Colonic mucosa (tissue), 4 donors: ENCODE measurements at regions not wholly inside any gene's neighbourhood (a gene's known extent, or its start where the extent isn't known, plus 50 kb on each side); places are given as distances from the start of the nearest gene placed in this dataset.
A peak's percentile ranks its signal among the peaks of the same experiment; 100 is the strongest.
"Not testable (repeated sequence)": the region's sequence is repeated elsewhere in the genome, so short reads cannot be mapped to it uniquely, and the experiment has no call there.

Experiments
- DNase-seq: peaks from one replicate; pipeline ENCODE4 v3.0.0-alpha.2; 2020
- H3K27ac ChIP-seq: fragments of 200-600 bp; one replicate; pipeline ENCODE4 v1.8.0; 2021
- H3K27me3 ChIP-seq: fragments of 200-600 bp; one replicate; pipeline ENCODE4 v1.8.0; 2021
- H3K36me3 ChIP-seq: fragments of 200-600 bp; one replicate; pipeline ENCODE4 v1.8.0; 2021
- H3K4me1 ChIP-seq: fragments of 200-600 bp; one replicate; pipeline ENCODE4 v1.8.0; 2021; ENCODE audit warnings: mild to moderate bottlenecking
- H3K4me3 ChIP-seq: fragments of 200-600 bp; one replicate; pipeline ENCODE4 v1.8.0; 2021
- H3K9ac ChIP-seq, 2 donors: one replicate each; pipeline ENCODE4 v1.7.0; 2013; ENCODE audit warnings: control low read depth in 2 of 2, low read depth in 2 of 2, low read length in 2 of 2
- H3K9me3 ChIP-seq: fragments of 200-600 bp; one replicate; pipeline ENCODE4 v1.8.0; 2021
- intact Hi-C: fragments of 100-400 bp; cut with DNase I; formaldehyde crosslinking; loops from one replicate; pipeline ENCODE4 v1.14.1; 2022
- TF ChIP-seq, protein P1 (sequence below): fragments of 200-600 bp; IDR thresholded peaks from one replicate; pipeline ENCODE4 v1.8.0; 2022; ENCODE audit warnings: antibody characterized with exemption, mild to moderate bottlenecking
- donor health status: healthy.
- donor health status: DM: no; HTN: no; CAD: no.
- donor health status: DM: no; HTN: no; CAD: no.

DNA sequence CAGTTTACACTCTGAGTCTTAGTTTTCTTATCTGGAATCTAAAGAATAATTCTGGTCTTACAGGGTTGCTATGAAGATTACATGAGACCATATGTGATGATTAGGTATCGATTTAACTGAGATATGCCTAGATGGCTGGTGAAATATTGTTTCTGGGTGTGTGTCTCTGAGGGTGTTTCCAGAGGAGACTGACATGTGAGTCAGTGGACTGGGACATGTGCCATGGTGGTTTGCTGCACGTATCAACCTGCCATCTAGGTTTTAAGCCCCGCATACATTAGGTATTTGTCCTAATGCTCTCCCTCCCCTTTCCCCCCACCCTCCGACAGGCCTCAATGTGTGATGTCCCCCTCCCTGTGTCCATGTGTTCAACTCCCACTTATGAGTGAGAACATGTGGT, 186.0 kb upstream of the CXorf66 start:
- no peak overlapping the region for H3K27ac ChIP-seq
- no peak for DNase-seq
- no peaks in the 10 kb centered on the region for H3K36me3 ChIP-seq
- TF ChIP-seq, protein P1, sequence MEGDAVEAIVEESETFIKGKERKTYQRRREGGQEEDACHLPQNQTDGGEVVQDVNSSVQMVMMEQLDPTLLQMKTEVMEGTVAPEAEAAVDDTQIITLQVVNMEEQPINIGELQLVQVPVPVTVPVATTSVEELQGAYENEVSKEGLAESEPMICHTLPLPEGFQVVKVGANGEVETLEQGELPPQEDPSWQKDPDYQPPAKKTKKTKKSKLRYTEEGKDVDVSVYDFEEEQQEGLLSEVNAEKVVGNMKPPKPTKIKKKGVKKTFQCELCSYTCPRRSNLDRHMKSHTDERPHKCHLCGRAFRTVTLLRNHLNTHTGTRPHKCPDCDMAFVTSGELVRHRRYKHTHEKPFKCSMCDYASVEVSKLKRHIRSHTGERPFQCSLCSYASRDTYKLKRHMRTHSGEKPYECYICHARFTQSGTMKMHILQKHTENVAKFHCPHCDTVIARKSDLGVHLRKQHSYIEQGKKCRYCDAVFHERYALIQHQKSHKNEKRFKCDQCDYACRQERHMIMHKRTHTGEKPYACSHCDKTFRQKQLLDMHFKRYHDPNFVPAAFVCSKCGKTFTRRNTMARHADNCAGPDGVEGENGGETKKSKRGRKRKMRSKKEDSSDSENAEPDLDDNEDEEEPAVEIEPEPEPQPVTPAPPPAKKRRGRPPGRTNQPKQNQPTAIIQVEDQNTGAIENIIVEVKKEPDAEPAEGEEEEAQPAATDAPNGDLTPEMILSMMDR = no peak
- no peak overlapping the region for H3K9ac ChIP-seq
- intact Hi-C loops = no loop called here
- H3K4me3 ChIP-seq = no peak overlapping the region
- no peaks in the 10 kb centered on the region for H3K9me3 ChIP-seq
- H3K27me3 ChIP-seq = no peaks in the 10 kb centered on the region
- H3K4me1 ChIP-seq = no peaks in the 10 kb centered on the region

DNA sequence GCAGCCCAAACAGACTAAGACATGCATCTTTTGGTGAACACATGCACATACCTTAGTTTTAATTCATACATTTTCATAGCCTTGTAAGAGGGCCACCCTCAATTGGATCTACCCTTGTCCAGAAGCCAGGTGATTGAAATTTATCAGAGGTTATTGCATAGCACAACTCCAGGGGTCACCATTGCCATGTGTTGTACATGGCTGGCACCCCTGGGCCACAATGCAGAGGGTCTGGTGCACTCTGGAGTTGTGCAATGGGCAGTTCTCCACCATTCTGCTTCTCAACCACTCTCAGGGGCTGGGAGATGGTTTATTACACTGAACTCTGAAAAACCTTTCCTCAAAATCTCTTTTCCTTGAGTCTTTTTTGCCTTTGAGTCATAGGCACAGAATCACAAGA, 184.4 kb upstream of the CXorf66 start:
- intact Hi-C loops = no loop called here
- Histone ChIP-seq H3K36me3 (no peaks in the 10 kb centered on the region), H3K4me1 (no peaks in the 10 kb centered on the region), H3K4me3 (no peak overlapping the region), H3K27me3 (no peaks in the 10 kb centered on the region), H3K27ac (no peak overlapping the region), H3K9me3 (no peaks in the 10 kb centered on the region), H3K9ac (no peak overlapping the region)
- DNase-seq = no peak
- TF ChIP-seq, protein P1 = no peak

DNA sequence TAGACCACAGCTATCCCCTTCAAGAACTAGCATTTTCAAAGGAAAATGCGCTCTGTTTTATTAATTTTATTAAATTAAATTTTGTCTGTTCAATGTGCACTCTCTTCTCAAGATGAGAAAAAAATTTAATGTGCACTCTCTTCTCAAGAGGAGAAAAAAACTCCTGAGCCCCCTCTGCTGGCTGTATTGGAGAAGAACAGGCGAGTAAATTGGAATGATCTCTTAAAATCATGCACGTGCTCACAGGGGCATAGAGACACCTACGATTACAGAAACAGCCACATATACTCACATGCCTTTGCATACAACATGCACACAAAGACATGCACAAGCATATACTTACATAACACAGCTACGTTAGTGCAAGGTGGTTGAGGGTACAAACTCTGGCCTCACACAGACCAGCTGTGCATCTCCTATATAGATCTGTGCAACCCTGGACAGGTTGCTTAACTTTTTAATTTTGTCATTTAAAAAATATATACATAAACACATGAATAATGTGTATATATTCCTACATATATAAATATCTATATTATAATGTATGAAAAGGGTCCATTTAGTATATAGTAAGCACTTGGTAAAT, 176.2 kb upstream of the CXorf66 start:
- H3K9me3 ChIP-seq = no peaks in the 10 kb centered on the region
- H3K27ac ChIP-seq = no peak overlapping the region
- no peaks in the 10 kb centered on the region for H3K36me3 ChIP-seq
- peak; percentile 26 for DNase-seq
- intact Hi-C loops = no loop called here
- TF ChIP-seq, protein P1 = peak; percentile 51
- H3K27me3 ChIP-seq = no peaks in the 10 kb centered on the region
- no peaks in the 10 kb centered on the region for H3K4me1 ChIP-seq
- no peak overlapping the region for H3K4me3 ChIP-seq
- H3K9ac ChIP-seq = no peak overlapping the region

DNA sequence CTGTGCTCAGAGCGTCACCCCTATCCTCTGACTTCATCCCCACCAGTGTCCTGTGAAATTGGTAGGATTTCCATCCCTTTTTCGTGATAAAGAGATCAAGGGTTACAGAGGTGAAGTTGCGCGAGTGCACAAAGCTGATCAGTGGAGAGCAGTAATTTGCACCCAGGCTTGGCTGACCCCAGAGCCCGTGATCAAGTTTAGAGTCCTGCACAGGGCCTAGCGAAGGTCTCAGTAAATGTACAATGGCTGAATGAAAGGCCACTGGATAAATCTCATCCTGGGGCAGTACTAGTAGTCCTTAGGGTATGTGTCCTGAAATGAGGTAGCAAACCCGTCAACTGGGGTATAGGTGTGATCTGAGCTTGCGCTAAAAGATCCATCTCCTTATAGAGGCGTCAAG, 173.2 kb upstream of the CXorf66 start:
- H3K4me3 ChIP-seq, DNase-seq, H3K27me3 ChIP-seq, H3K36me3 ChIP-seq, H3K9me3 ChIP-seq, H3K27ac ChIP-seq, H3K4me1 ChIP-seq, H3K9ac ChIP-seq: not testable (repeated sequence)
- intact Hi-C loops = loop anchor here (5.0 kb wide), 1 partner anchor 61 kb away; no protein-coding TSS in a partner anchor

DNA sequence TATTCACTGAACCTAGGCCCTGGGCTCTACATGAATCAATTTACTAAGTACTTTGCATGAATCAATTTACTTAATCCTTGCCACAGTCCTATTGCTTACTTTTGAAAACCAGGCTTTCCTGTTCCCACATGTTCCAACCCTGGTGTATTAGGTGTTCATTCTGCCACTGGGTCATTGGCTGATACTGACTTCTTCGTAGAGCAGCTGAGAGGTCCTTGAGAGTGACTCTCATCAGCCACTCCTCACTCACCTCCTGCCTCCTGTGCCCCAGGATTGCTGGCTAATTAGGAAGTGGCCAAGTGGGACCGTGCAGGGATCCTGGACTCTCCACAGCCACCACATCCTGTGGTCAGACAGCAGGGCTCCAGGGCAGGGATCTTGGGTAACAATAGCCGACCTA, 172.7 kb upstream of the CXorf66 start:
- H3K36me3 ChIP-seq, H3K27ac ChIP-seq, H3K4me1 ChIP-seq, H3K27me3 ChIP-seq, H3K9ac ChIP-seq, H3K4me3 ChIP-seq, DNase-seq, H3K9me3 ChIP-seq: not testable (repeated sequence)
- intact Hi-C loops = loop anchor here (5.0 kb wide), 1 partner anchor 61 kb away; no protein-coding TSS in a partner anchor

DNA sequence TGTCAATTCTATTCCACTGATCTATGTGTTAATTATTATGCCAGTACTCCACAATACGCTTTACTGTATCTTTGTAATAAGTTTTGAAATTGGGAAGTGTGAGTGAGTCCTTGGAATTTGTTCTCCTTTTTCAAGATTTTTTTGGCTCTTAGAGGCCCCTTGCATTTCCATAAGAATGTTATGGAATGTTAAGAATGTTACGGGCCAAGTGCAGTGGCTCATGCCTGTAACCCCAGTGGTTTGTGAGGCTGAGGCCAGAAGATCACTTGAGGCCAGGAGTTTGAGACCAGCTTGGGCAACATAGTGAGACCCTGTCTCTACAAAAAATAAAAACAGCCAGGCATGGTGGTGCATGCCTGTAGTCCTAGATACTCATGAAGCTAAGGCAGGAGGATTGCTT, 167.6 kb upstream of the CXorf66 start:
- H3K4me1 ChIP-seq = no peaks in the 10 kb centered on the region
- H3K36me3 ChIP-seq = no peaks in the 10 kb centered on the region
- no peak overlapping the region for H3K4me3 ChIP-seq
- H3K9me3 ChIP-seq = no peaks in the 10 kb centered on the region
- intact Hi-C loops = no loop called here
- TF ChIP-seq, protein P1 = no peak
- no peak overlapping the region for H3K9ac ChIP-seq
- no peaks in the 10 kb centered on the region for H3K27me3 ChIP-seq
- no peak for DNase-seq
- no peak overlapping the region for H3K27ac ChIP-seq
